ENCODE measurements at regions not wholly inside any gene's neighbourhood (a gene's known extent, or its start where the extent isn't known, plus 50 kb on each side); places are given as distances from the start of the nearest gene placed in this dataset.

DNA sequence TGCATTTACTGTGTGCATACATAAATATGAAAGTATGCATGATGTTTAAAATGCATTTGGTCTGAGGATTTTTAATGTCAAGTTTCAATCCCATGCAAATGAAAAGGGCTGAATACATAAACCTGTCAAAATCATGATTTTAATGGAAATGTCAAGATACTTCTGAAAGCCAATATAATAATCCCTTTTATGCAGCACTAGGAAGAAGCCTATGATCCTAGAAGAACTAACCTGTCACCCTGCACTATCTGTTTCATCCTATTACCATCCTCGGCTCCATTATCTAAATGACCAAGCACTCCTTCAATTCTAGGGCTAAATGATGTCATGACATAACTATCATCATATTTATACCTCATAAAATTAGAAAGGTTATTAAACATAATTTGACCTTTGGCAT, 2229.4 kb upstream of the WWC1 start:
- 38% methylated on average over 1 of the region's 1 CpG for WGBS (ENCODE audit: insufficient coverage, insufficient replicate concordance, low lambda C conversion rate, missing lambda C conversion rate)
- ChIA-PET SMC1A (ENCODE audit: uncharacterized antibody, unreplicated experiment) (interaction anchor here (1.0 kb wide), 1 partner anchor 12 kb away, joined by 3 read pairs; no protein-coding TSS in a partner anchor), CTCF (no interaction called here), RAD21 (ENCODE audit: unreplicated experiment) (no interaction called here), POLR2A (no interaction called here)
- Histone ChIP-seq H3K79me2 (ENCODE audit: control insufficient read depth, insufficient read depth, low read length) (no peaks in the 10 kb centered on the region), H3K9me3 (replicated peaks; ENCODE audit: control insufficient read depth, insufficient read depth, low read length) (no peaks in the 10 kb centered on the region), H3K9ac (ENCODE audit: control insufficient read depth, insufficient read depth, low read length) (no peak overlapping the region), H4K20me1 (ENCODE audit: control insufficient read depth, insufficient read depth) (no peaks in the 10 kb centered on the region), H3K27ac (ENCODE audit: control insufficient read depth, insufficient read depth) (no peak overlapping the region), H3K27me3 (replicated peaks in 1 of 2; ENCODE audit: control insufficient read depth in 2 of 2, insufficient read depth in 2 of 2, low read length in 1 of 2) (no peaks in the 10 kb centered on the region), H2AFZ (ENCODE audit: control insufficient read depth, low read depth, low read length) (no peak overlapping the region), H3K4me2 (ENCODE audit: control insufficient read depth, insufficient read depth) (no peak overlapping the region), H3K4me1 (ENCODE audit: control insufficient read depth, insufficient read depth, low read length) (no peaks in the 10 kb centered on the region), H3K4me3 (no peak overlapping the region), H3K36me3 (ENCODE audit: control insufficient read depth in 2 of 2, insufficient read depth in 2 of 2, low read length in 1 of 2) (no peaks in the 10 kb centered on the region)
- ATAC-seq (no peak), DNase-seq (ENCODE audit: low read depth, low spot score) (no peak), FAIRE-seq (no peak)
- intact Hi-C loops (cut with micrococcal nuclease; ENCODE audit: unreplicated experiment), result no loop called here
- TF ChIP-seq YBX1 (IDR thresholded peaks at IDR 0.05) (no peak), CBX3 (IDR thresholded peaks at IDR 0.05; ENCODE audit: borderline replicate concordance, low read depth) (no peak), SREBF2 (IDR thresholded peaks at IDR 0.05; ENCODE audit: low read length) (no peak), STAT1 (conservative IDR thresholded peaks at IDR 0.05) (no peak), ETV6 (conservative IDR thresholded peaks at IDR 0.05 in 1 of 2, IDR thresholded peaks at IDR 0.05 in 1 of 2; ENCODE audit: borderline replicate concordance in 1 of 2, low read depth in 1 of 2) (no peak), TCF7 (IDR thresholded peaks at IDR 0.05; ENCODE audit: borderline replicate concordance) (no peak), NR2C1 (IDR thresholded peaks at IDR 0.05) (no peak), SMARCA5 (IDR thresholded peaks at IDR 0.05) (no peak), IRF4 (IDR thresholded peaks at IDR 0.05; ENCODE audit: low read depth, low read length) (no peak)
- TF ChIP-seq, protein P1, sequence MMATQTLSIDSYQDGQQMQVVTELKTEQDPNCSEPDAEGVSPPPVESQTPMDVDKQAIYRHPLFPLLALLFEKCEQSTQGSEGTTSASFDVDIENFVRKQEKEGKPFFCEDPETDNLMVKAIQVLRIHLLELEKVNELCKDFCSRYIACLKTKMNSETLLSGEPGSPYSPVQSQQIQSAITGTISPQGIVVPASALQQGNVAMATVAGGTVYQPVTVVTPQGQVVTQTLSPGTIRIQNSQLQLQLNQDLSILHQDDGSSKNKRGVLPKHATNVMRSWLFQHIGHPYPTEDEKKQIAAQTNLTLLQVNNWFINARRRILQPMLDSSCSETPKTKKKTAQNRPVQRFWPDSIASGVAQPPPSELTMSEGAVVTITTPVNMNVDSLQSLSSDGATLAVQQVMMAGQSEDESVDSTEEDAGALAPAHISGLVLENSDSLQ (IDR thresholded peaks at IDR 0.05), result no peak
- TF ChIP-seq, protein P2, sequence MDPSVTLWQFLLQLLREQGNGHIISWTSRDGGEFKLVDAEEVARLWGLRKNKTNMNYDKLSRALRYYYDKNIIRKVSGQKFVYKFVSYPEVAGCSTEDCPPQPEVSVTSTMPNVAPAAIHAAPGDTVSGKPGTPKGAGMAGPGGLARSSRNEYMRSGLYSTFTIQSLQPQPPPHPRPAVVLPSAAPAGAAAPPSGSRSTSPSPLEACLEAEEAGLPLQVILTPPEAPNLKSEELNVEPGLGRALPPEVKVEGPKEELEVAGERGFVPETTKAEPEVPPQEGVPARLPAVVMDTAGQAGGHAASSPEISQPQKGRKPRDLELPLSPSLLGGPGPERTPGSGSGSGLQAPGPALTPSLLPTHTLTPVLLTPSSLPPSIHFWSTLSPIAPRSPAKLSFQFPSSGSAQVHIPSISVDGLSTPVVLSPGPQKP (IDR thresholded peaks at IDR 0.05; ENCODE audit: low read depth, low read length), result no peak
- in situ Hi-C loops (cut with MboI), result no loop called here
- no TSS peak for BruUV-seq (replicated peaks)

Data from GM12878 (cell line).